ENCODE measurements at regions not wholly inside any gene's neighbourhood (a gene's known extent, or its start where the extent isn't known, plus 50 kb on each side); places are given as distances from the start of the nearest gene placed in this dataset.

GRCh38 chr4:162582180-162582579, 418.4 kb upstream of the FSTL5 start:
- no peak for DNase-seq (ENCODE audit: low spot score in 2 of 2)
- 83 to 84% methylated on average over 3 of the region's 3 CpGs for WGBS, 2 donors
- intact Hi-C loops (cut with DNase I; ENCODE audit: low total_unique reads), result no loop called here
- H3K4me3 ChIP-seq (ENCODE audit: low read depth, poor library complexity, severe bottlenecking), result no peak overlapping the region
- TF ChIP-seq, protein P1, sequence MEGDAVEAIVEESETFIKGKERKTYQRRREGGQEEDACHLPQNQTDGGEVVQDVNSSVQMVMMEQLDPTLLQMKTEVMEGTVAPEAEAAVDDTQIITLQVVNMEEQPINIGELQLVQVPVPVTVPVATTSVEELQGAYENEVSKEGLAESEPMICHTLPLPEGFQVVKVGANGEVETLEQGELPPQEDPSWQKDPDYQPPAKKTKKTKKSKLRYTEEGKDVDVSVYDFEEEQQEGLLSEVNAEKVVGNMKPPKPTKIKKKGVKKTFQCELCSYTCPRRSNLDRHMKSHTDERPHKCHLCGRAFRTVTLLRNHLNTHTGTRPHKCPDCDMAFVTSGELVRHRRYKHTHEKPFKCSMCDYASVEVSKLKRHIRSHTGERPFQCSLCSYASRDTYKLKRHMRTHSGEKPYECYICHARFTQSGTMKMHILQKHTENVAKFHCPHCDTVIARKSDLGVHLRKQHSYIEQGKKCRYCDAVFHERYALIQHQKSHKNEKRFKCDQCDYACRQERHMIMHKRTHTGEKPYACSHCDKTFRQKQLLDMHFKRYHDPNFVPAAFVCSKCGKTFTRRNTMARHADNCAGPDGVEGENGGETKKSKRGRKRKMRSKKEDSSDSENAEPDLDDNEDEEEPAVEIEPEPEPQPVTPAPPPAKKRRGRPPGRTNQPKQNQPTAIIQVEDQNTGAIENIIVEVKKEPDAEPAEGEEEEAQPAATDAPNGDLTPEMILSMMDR (IDR thresholded peaks at IDR 0.05), result no peak

- no peak overlapping the region for H3K4me3 ChIP-seq (ENCODE audit: low read depth, poor library complexity, severe bottlenecking)
- WGBS, 2 donors, result 63 to 71% methylated on average over 4 of the region's 4 CpGs
- DNase-seq (ENCODE audit: low spot score in 2 of 2), result no peak
- TF ChIP-seq, protein P1 (IDR thresholded peaks at IDR 0.05), result no peak
- TF ChIP-seq POLR2A (IDR thresholded peaks at IDR 0.05), result no peak
- intact Hi-C loops (cut with DNase I; ENCODE audit: low total_unique reads), result no loop called here
These were observed 401.9 kb upstream of the FSTL5 start for GRCh38 chr4:162565730-162566129.

- intact Hi-C loops (cut with DNase I; ENCODE audit: low total_unique reads), result no loop called here
- no peak overlapping the region for H3K4me3 ChIP-seq (ENCODE audit: low read depth, poor library complexity, severe bottlenecking)
- TF ChIP-seq, protein P1 (IDR thresholded peaks at IDR 0.05), result no peak
- TF ChIP-seq POLR2A (IDR thresholded peaks at IDR 0.05), result no peak
- WGBS, 2 donors, result 74 to 88% methylated on average over 1 of the region's 1 CpG
- DNase-seq (ENCODE audit: low spot score in 2 of 2), result no peak
These were observed 396.3 kb upstream of the FSTL5 start for GRCh38 chr4:162560073-162560472.

DNA sequence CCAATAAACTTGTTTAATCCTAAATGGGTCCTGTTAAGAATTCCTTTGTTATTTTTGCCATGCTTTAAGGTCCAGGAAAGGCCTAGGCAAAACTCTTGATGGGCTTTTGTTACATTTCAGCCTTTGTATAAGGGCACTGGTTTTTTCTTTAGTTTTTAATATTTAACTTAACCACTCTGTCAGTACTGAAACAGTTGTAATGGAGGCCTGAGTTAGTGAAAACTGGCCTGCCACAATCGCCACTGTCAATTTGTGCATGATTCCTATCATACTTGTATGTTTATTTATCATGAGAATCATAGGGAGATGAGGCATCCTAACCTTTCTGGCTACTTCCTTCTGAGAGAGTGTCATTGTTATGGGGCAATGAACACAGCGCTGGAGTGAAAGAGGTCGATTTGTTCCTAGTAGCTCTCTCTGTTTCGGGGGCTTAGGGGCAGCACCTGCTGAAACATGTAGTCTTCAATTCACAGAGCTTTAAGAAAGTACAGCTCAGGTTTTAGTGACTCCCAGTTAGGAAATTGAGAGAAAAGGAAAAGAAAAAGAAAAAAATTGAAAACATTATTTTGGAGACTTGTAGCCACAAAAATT, 393.8 kb upstream of the FSTL5 start:
- TF ChIP-seq, protein P1 (IDR thresholded peaks at IDR 0.05), result no peak
- TF ChIP-seq POLR2A (IDR thresholded peaks at IDR 0.05), result no peak
- intact Hi-C loops (cut with DNase I; ENCODE audit: low total_unique reads), result no loop called here
- no peak overlapping the region for H3K4me3 ChIP-seq (ENCODE audit: low read depth, poor library complexity, severe bottlenecking)
- WGBS, 2 donors, result 81 to 87% methylated on average over 4 of the region's 4 CpGs
- DNase-seq (ENCODE audit: low spot score in 2 of 2), result no peak

- WGBS, 2 donors, result 43 to 53% methylated on average over 1 of the region's 1 CpG
- no peak for DNase-seq (ENCODE audit: low spot score in 2 of 2)
- TF ChIP-seq, protein P1 (IDR thresholded peaks at IDR 0.05), result no peak
- no peak for TF ChIP-seq POLR2A (IDR thresholded peaks at IDR 0.05)
- intact Hi-C loops (cut with DNase I; ENCODE audit: low total_unique reads), result no loop called here
- no peak overlapping the region for H3K4me3 ChIP-seq (ENCODE audit: low read depth, poor library complexity, severe bottlenecking)
These were observed 371.3 kb upstream of the FSTL5 start for GRCh38 chr4:162535121-162535520.

- no peak overlapping the region for H3K4me3 ChIP-seq (ENCODE audit: low read depth, poor library complexity, severe bottlenecking)
- TF ChIP-seq, protein P1 (IDR thresholded peaks at IDR 0.05), result no peak
- no peak for TF ChIP-seq POLR2A (IDR thresholded peaks at IDR 0.05)
- no peak for DNase-seq (ENCODE audit: low spot score in 2 of 2)
- intact Hi-C loops (cut with DNase I; ENCODE audit: low total_unique reads), result no loop called here
- WGBS, 2 donors, result 90 to 94% methylated on average over 4 of the region's 4 CpGs
These were observed 359.4 kb upstream of the FSTL5 start for GRCh38 chr4:162523171-162523570.
